Aorta (tissue), 5 donors: ENCODE measurements at regions not wholly inside any gene's neighbourhood (a gene's known extent, or its start where the extent isn't known, plus 50 kb on each side); places are given as distances from the start of the nearest gene placed in this dataset.
A peak's percentile ranks its signal among the peaks of the same experiment; 100 is the strongest.
"Not testable (repeated sequence)": the region's sequence is repeated elsewhere in the genome, so short reads cannot be mapped to it uniquely, and the experiment has no call there.

ENCODE experiments used
- ATAC-seq: fragments of 200-7000 bp; cut with Tn5 transposase; one replicate; pipeline ENCODE4 v1.9.1; 2022; ENCODE audit warnings: moderate library complexity; ENCODE audit not compliant: low FRiP score
- DNase-seq, 2 donors: peaks; one replicate each; pipeline ENCODE4 v3.0.0-alpha.2; 2020
- H3K27ac ChIP-seq, 2 donors: one replicate each; pipeline ENCODE4 v1.5.1; 2013; ENCODE audit warnings: low read length in 2 of 2, mild to moderate bottlenecking in 2 of 2, moderate library complexity in 2 of 2, control low read depth in 1 of 2, inconsistent platforms in 1 of 2, low read depth in 1 of 2
- H3K27me3 ChIP-seq, 2 donors: one replicate each; pipeline ENCODE4 v1.6.1; 2013; ENCODE audit warnings: control low read depth in 1 of 2, low read length in 1 of 2, mild to moderate bottlenecking in 1 of 2, moderate library complexity in 1 of 2; ENCODE audit not compliant: insufficient read depth in 2 of 2, control insufficient read depth in 1 of 2
- H3K36me3 ChIP-seq, 2 donors: one replicate each; pipeline ENCODE4 v1.6.1; 2013; ENCODE audit warnings: control low read depth in 1 of 2, low read length in 1 of 2, mild to moderate bottlenecking in 1 of 2; ENCODE audit not compliant: insufficient read depth in 2 of 2, control insufficient read depth in 1 of 2
- H3K4me1 ChIP-seq, 2 donors: one replicate each; pipeline ENCODE4 v1.6.1; 2013; ENCODE audit warnings: low read length in 2 of 2, control low read depth in 1 of 2, mild to moderate bottlenecking in 1 of 2, moderate library complexity in 1 of 2; ENCODE audit not compliant: insufficient read depth in 2 of 2, control insufficient read depth in 1 of 2
- H3K4me3 ChIP-seq, 2 donors: one replicate each; pipeline ENCODE4 v1.5.1; 2013; ENCODE audit warnings: low read length in 2 of 2, control low read depth in 1 of 2, mild to moderate bottlenecking in 1 of 2
- H3K9me3 ChIP-seq: one replicate; pipeline ENCODE4 v1.6.1; 2013; ENCODE audit warnings: mild to moderate bottlenecking, low read length; ENCODE audit not compliant: control insufficient read depth
- WGBS, 2 donors: extraction: QIAGEN DNeasy Blood & Tissue Kit; methylation state at CpG; one replicate each; pipeline ENCODE4 v1.1.7; 2013; 5-methylcytosine and 5-hydroxymethylcytosine counted together
- intact Hi-C, 2 donors: fragments of 100-400 bp; cut with DNase I; formaldehyde crosslinking; loops; one replicate each; pipeline versions ENCODE4 v1.14.2 to v1.15.0; 2022
- donor health status: healthy with polysubstance abuse.
- donor health status: Bipolar disorder and iron deficiency.
- donor health status: DM: no; HTN: no; CAD: no.
- donor health status: DM: no; HTN: no; CAD: no.
- donor health status: DM: yes; HTN: yes; CAD: no.

DNA sequence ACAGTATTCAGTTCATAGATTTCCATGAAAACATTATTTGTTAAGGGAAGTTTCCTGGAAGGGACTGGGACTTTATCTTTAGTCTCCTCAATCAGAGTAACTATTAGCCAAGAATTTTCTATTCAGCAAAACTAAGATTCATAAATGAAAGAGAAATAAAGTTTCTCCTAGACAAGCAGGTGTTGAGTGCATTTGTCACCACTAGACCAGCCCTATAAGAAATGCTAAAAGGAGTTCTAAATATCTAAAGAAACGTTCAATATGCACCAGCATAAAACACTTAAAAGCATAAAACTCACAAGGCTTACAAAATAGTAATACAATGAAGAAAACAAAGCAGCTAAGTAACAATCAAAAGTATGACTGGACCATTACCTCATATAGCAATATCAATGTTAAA, 423.0 kb downstream of the TECRL start:
- ATAC-seq = no peak
- intact Hi-C loops = no loop called here
- H3K27me3 ChIP-seq = no peaks in the 10 kb centered on the region
- H3K4me3 ChIP-seq = no peak overlapping the region
- H3K4me1 ChIP-seq = no peaks in the 10 kb centered on the region
- no peak overlapping the region for H3K27ac ChIP-seq
- no peaks in the 10 kb centered on the region for H3K36me3 ChIP-seq
- no peaks in the 10 kb centered on the region for H3K9me3 ChIP-seq
- DNase-seq = no peak
- 30 to 39% methylated on average over 1 of the region's 1 CpG for WGBS, 2 donors

DNA sequence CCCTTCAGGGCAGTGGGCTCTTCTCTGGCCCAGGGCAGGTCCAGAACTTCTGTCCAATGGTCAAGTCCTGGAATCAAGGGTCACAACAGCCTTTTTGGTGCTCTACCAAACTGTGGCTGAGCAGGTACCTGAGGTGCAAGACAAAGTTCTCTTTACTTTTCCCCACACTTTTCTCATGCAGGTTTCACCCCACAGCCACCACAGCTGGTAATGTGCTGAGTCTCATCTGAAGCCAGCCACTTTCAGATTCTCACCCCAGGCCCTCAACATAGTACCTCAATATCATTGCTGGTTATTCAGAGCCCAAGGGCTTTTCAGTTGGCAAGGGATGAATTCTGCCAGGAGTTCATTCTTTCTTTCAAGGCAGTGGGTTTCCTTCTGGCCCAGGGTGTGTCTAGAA, 426.0 kb downstream of the TECRL start:
- H3K27ac ChIP-seq = no peak overlapping the region
- no peaks in the 10 kb centered on the region for H3K9me3 ChIP-seq
- no peaks in the 10 kb centered on the region for H3K4me1 ChIP-seq
- no peaks in the 10 kb centered on the region for H3K27me3 ChIP-seq
- no peaks in the 10 kb centered on the region for H3K36me3 ChIP-seq
- H3K4me3 ChIP-seq = no peak overlapping the region
- intact Hi-C loops = no loop called here
- DNase-seq = no peak
- ATAC-seq = no peak

DNA sequence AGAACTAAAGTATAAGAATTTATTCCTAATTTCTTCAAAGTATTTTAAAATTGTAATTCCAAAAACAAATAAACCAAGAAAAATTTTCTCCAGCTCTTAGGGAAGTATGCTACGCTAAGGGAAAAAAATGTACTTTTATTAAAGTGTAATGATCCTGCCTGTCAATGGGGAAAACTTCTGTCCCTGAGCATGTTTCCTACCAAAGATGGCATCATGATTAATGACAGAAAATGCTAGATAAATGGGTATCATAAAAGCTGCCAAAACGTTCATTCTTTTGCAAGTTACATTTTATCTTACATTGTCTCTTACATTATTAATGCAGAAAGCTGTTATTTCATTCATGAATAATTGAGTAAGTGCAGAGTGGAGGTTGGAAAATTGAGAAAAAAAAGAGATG, 443.4 kb downstream of the TECRL start:
- no peaks in the 10 kb centered on the region for H3K27me3 ChIP-seq
- 50 to 53% methylated on average over 2 of the region's 2 CpGs for WGBS, 2 donors
- H3K9me3 ChIP-seq = no peaks in the 10 kb centered on the region
- intact Hi-C loops = no loop called here
- ATAC-seq (no peak), DNase-seq (no peak)
- H3K36me3 ChIP-seq = no peaks in the 10 kb centered on the region
- no peak overlapping the region for H3K27ac ChIP-seq
- no peaks in the 10 kb centered on the region for H3K4me1 ChIP-seq
- no peak overlapping the region for H3K4me3 ChIP-seq

DNA sequence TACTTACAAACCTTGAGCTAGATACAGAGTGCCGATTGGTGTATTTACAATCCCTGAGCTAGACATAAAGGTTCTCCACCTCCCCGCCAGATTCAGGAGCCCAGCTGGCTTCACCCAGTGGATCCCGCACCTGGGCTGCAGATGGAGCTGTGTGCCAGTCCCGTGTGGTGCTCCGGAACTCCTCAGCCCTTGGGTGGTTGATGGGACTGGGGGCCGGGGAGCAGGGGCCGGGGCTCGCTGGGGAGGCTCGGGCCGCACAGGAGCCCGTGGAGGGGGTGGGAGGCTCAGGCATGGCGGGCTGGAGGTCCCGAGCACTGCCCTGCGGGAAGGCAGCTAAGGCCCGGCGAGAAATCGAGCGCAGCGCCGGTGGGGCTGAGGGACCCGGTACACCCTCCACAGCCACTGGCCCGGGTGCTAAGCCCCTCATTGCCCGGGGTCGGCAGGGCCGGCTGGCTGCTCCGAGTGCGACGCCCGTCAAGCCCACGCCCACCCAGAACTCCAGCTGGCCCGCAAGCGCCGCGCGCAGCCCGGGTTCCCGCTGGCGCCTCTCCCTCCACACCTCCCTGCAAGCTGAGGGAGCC, 466.5 kb downstream of the TECRL start:
- DNase-seq = peak; percentile 31 to 70
- 93% methylated on average over 30 to 38 of the region's 38 CpGs for WGBS, 2 donors
- H3K9me3 ChIP-seq, H3K27ac ChIP-seq, intact Hi-C loops, H3K27me3 ChIP-seq, H3K36me3 ChIP-seq, ATAC-seq, H3K4me3 ChIP-seq, H3K4me1 ChIP-seq: not testable (repeated sequence)

DNA sequence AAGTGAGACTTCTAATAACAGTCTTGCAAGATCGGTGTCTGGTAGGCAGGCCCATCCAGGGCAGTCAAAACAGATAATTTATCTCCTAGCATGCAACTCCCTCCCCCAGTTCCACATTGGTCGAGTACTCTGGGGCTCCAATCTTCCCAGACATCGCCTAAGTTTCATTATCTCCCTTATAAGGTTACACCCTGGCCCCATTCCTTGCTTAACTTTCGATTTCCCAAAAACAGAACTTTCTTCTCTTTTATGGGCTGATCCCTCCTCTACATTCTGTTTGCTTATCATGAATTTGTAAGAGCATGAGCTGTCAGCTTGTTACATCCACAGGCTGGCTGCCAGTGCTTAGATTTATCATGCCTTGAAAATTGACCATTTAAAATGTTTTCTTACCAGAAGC, 471.3 kb downstream of the TECRL start:
- Histone ChIP-seq H3K4me1 (no peaks in the 10 kb centered on the region), H3K4me3 (no peak overlapping the region), H3K27ac (no peak overlapping the region), H3K9me3 (no peaks in the 10 kb centered on the region), H3K36me3 (no peaks in the 10 kb centered on the region), H3K27me3 (no peaks in the 10 kb centered on the region)
- DNase-seq (no peak), ATAC-seq (peak; percentile 68)
- WGBS, 2 donors = 11 to 33% methylated on average over 4 of the region's 4 CpGs
- intact Hi-C loops = loop anchor here in 1 of 2 donors (10.0 kb wide), 1 partner anchor 63 kb away; no protein-coding TSS in a partner anchor

DNA sequence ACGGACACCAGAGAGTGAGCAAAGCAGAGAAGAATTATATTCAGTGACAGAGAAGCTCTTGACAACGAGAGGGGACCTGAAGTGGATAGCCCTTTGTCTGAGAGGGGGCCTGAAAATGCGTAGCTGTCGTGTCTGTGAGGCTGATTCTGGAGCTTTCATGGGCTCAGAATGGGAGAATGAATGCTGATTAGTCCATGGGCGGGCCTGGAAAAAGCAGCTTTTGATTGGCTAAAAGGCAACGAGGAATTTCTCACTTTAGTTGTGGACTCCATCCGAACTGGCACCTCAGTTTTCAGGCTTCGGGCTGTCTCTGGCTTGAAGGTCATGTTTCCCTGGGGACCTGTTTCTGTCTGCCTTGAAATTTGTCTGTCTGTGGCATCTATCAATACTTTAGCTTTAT, 487.1 kb downstream of the TECRL start:
- DNase-seq = no peak
- 65 to 70% methylated on average over 8 of the region's 8 CpGs for WGBS, 2 donors
- intact Hi-C loops = no loop called here

DNA sequence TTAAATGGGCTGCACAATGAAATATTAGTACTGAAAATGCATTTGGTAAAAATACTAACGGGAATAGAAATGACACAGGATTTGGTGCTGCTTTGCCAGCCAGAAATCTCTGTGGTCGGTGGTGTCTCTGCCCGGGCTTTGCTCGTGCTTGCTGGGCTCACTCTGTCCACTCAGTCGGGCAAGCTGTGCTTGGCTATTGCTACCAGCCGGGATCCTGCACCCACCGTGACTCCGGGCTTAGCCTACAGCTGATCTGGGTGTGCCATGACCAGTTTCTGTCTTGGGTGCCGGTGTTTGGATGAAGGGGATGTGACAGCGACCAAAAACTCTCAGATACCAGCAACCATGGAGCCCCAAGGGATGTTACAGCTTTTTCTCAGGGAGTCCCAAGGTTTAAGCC, 487.7 kb downstream of the TECRL start:
- WGBS, 2 donors = 87% methylated on average over 10 of the region's 10 CpGs
- H3K9me3 ChIP-seq = peaks cover 2% of the 10 kb centered on the region
- DNase-seq = no peak

More for the DNA sequence above, 487.1 kb downstream of the TECRL start:
- ATAC-seq = no peak
- H3K27me3 ChIP-seq = no peaks in the 10 kb centered on the region
- H3K9me3 ChIP-seq = peaks cover 2% of the 10 kb centered on the region
- H3K4me3 ChIP-seq = no peak overlapping the region
- H3K4me1 ChIP-seq = no peaks in the 10 kb centered on the region
- H3K36me3 ChIP-seq = no peaks in the 10 kb centered on the region
- H3K27ac ChIP-seq = no peak overlapping the region

DNA sequence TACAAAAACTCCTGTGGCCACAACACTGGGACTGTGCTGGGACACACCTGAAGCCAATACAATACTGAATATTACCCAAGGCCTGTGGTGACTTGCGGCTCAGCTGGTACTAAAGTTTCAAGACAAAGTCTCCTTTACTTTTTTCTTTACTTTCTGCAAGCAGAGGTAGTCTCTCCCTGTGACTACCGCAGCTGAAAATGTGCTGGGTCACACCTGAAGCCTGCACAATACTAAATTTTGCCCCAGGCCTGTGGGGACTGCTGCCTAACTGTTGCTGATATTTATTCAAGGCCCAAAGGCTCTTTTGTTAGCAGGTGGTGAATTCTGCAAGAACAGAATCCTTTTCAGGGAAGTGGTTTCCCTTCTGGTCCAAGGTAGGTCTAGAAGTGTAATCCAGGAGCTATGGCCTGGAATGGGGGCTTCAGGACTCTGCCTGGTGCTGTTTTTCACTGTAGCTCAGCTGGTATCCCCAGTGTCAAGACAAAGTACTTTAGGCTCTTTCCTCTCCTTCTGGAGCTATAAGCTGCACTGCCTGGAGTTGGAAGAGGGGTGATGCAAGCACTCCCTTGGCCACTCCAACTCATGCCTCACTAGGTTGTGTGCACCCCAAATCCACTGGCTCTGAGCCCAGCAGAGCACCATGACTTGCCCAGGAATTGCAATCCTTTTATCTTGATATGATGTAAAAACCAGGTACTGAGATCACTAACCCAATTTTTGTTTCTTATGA, 489.4 kb downstream of the TECRL start:
- no peaks in the 10 kb centered on the region for H3K27me3 ChIP-seq
- no peak overlapping the region for H3K4me3 ChIP-seq
- H3K27ac ChIP-seq = no peak overlapping the region
- H3K36me3 ChIP-seq = no peaks in the 10 kb centered on the region
- H3K4me1 ChIP-seq = no peaks in the 10 kb centered on the region
- no peak for ATAC-seq
- DNase-seq = no peak
- 76 to 89% methylated on average over 2 of the region's 2 CpGs for WGBS, 2 donors
- H3K9me3 ChIP-seq = peaks cover 2% of the 10 kb centered on the region
- intact Hi-C loops = no loop called here

More for the DNA sequence above, 487.7 kb downstream of the TECRL start:
- ATAC-seq = no peak
- no peaks in the 10 kb centered on the region for H3K36me3 ChIP-seq
- H3K4me1 ChIP-seq = no peaks in the 10 kb centered on the region
- intact Hi-C loops = no loop called here
- H3K27me3 ChIP-seq = no peaks in the 10 kb centered on the region
- H3K4me3 ChIP-seq = no peak overlapping the region
- no peak overlapping the region for H3K27ac ChIP-seq

DNA sequence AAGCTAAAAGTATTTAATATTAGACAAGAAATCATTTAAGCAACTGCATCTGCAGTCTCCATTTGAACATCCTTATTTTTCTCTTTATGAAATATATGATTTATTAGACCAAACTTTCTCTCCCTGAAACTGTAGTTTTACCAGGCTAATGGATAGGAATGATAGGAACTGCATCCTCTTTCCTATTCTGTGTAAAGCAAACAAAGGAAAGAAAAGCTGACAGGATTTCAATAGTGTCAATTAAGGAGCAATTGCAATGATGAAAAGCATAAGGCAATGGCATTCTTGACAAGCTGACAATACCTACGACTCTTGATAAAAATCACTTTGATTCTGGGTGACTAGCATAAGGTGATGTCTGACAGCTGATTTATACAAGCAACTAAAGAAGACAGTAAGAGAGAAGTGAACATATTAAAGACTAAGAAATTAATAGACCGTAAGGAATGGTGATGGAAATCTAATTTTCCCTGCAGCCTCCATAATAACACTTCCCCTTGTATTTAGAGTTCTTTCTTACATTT, 502.5 kb downstream of the TECRL start:
- DNase-seq (no peak), ATAC-seq (no peak)
- 65 to 70% methylated on average over 2 of the region's 2 CpGs for WGBS, 2 donors
- H3K9me3 ChIP-seq = no peaks in the 10 kb centered on the region
- H3K4me1 ChIP-seq = no peaks in the 10 kb centered on the region
- no peak overlapping the region for H3K4me3 ChIP-seq
- H3K36me3 ChIP-seq = no peaks in the 10 kb centered on the region
- H3K27ac ChIP-seq = no peak overlapping the region
- intact Hi-C loops = no loop called here
- H3K27me3 ChIP-seq = no peaks in the 10 kb centered on the region
